ENCODE measurements at regions not wholly inside any gene's neighbourhood (a gene's known extent, or its start where the extent isn't known, plus 50 kb on each side); places are given as distances from the start of the nearest gene placed in this dataset.
"Not testable (repeated sequence)": the region's sequence is repeated elsewhere in the genome, so short reads cannot be mapped to it uniquely, and the experiment has no call there.

GRCh38 chr5:24225051-24225450, 419.7 kb downstream of the CDH10 start:
- no peak for ATAC-seq
- TF ChIP-seq ZFP3 (CRISPR knock-in tag; IDR thresholded peaks at IDR 0.05) (no peak), CSDC2 (CRISPR knock-in tag; IDR thresholded peaks at IDR 0.05) (no peak)

- no peak for ATAC-seq
- TF ChIP-seq POU6F1 (CRISPR knock-in tag; IDR thresholded peaks at IDR 0.05; ENCODE audit: borderline replicate concordance, low read depth) = no peak
Measured at GRCh38 chr5:24226479-24226878, 418.3 kb downstream of the CDH10 start.

GRCh38 chr5:24227881-24228280, 416.9 kb downstream of the CDH10 start:
- not testable (repeated sequence) for ATAC-seq

GRCh38 chr5:24232041-24232440, 412.7 kb downstream of the CDH10 start:
- no peak for ATAC-seq

More at GRCh38 chr5:24232041-24232440, 412.7 kb downstream of the CDH10 start:
- no peak for TF ChIP-seq PATZ1 (CRISPR knock-in tag; IDR thresholded peaks at IDR 0.05; ENCODE audit: borderline replicate concordance)
- TF ChIP-seq CREB5 (CRISPR knock-in tag; IDR thresholded peaks at IDR 0.05; ENCODE audit: low read depth) = no peak
- no peak for TF ChIP-seq ARNTL (CRISPR knock-in tag; IDR thresholded peaks at IDR 0.05; ENCODE audit: borderline replicate concordance, low read depth)
- no peak for TF ChIP-seq BACH2 (CRISPR knock-in tag; IDR thresholded peaks at IDR 0.05; ENCODE audit: borderline replicate concordance)
- no peak for TF ChIP-seq ZC3H10 (CRISPR knock-in tag; IDR thresholded peaks at IDR 0.05)
- TF ChIP-seq CSDC2 (CRISPR knock-in tag; IDR thresholded peaks at IDR 0.05) = no peak
- no peak for TF ChIP-seq SNAI2 (CRISPR knock-in tag; IDR thresholded peaks at IDR 0.05)
- no peak for TF ChIP-seq GLIS3 (CRISPR knock-in tag; IDR thresholded peaks at IDR 0.05)
- no peak for TF ChIP-seq OSR1 (CRISPR knock-in tag; IDR thresholded peaks at IDR 0.05)
- TF ChIP-seq ISL1 (CRISPR knock-in tag; IDR thresholded peaks at IDR 0.05) = no peak
- no peak for TF ChIP-seq CSRNP3 (CRISPR knock-in tag; IDR thresholded peaks at IDR 0.05)
- TF ChIP-seq POU6F1 (CRISPR knock-in tag; IDR thresholded peaks at IDR 0.05; ENCODE audit: borderline replicate concordance, low read depth) = no peak
- TF ChIP-seq PPARA (CRISPR knock-in tag; IDR thresholded peaks at IDR 0.05; ENCODE audit: borderline replicate concordance) = no peak
- no peak for TF ChIP-seq ZFP30 (CRISPR knock-in tag; IDR thresholded peaks at IDR 0.05)
- TF ChIP-seq ESRRG (CRISPR knock-in tag; IDR thresholded peaks at IDR 0.05) = no peak
- no peak for TF ChIP-seq RARB (CRISPR knock-in tag; IDR thresholded peaks at IDR 0.05)
- TF ChIP-seq ZNF70 (CRISPR knock-in tag; IDR thresholded peaks at IDR 0.05) = no peak

Measured in SK-N-SH treated with all-trans-retinoic acid at 6 μM for 48 hours (cell line).